OCI-LY7 (cell line): ENCODE measurements at regions not wholly inside any gene's neighbourhood (a gene's known extent, or its start where the extent isn't known, plus 50 kb on each side); places are given as distances from the start of the nearest gene placed in this dataset.
"Not testable (repeated sequence)": the region's sequence is repeated elsewhere in the genome, so short reads cannot be mapped to it uniquely, and the experiment has no call there.

Experiments
- CTCF ChIP-seq: fragments of 200-600 bp; sonication (generic); conservative IDR thresholded peaks from 2 replicates; pipeline ENCODE4 v1.5.1; 2014; ENCODE audit warnings: mild to moderate bottlenecking, antibody characterized with exemption, low read length, moderate library complexity, mixed read lengths
- EZH2phosphoT487 ChIP-seq: fragments of 200-600 bp; sonication (generic); IDR thresholded peaks from 2 replicates; pipeline ENCODE4 v1.6.1; 2018; ENCODE audit warnings: low read depth, borderline replicate concordance, mild to moderate bottlenecking, mixed run types, antibody characterized with exemption, low read length, moderate library complexity, mixed read lengths

- not testable (repeated sequence) for TF ChIP-seq CTCF, EZH2phosphoT487
These were observed 2834.6 kb downstream of the RPIA start for GRCh38 chr2:91526083-91526482.
